WTC11 (cell line): ENCODE measurements at regions not wholly inside any gene's neighbourhood (a gene's known extent, or its start where the extent isn't known, plus 50 kb on each side); places are given as distances from the start of the nearest gene placed in this dataset.

Source experiments
- ATAC-seq: fragments of 200-7000 bp; cut with Tn5 transposase; 2 replicates; pipeline ENCODE4 v1.10.0; 2021; ENCODE audit warnings: mild to moderate bottlenecking, moderate library complexity
- CTCF ChIA-PET: fragments of 300-600 bp; sonication (Branson Sonifier 250); formaldehyde crosslinking; loops from one replicate; lab custom pipeline; 2021; ENCODE audit warnings: antibody characterized with exemption; lab: Charles Lee
- POLR2A ChIA-PET: fragments of 350-600 bp; sonication (Branson Sonifier 250); formaldehyde crosslinking; loops from one replicate; lab custom pipeline; 2021; ENCODE audit warnings: antibody characterized with exemption; lab: Charles Lee
- DNase-seq: peaks from one replicate; pipeline ENCODE4 v3.0.0; 2021; ENCODE audit warnings: low spot score
- H3K27ac Mint-ChIP-seq: 2 replicates; pipeline ENCODE4 v1.8.0; 2021; ENCODE audit warnings: mixed read lengths
- H3K27me3 Mint-ChIP-seq: 2 replicates; pipeline ENCODE4 v1.8.0; 2021; ENCODE audit warnings: low read depth, mild to moderate bottlenecking, moderate library complexity, mixed read lengths
- H3K36me3 Mint-ChIP-seq: 2 replicates; pipeline ENCODE4 v1.8.0; 2021; ENCODE audit warnings: mixed read lengths
- H3K4me1 Mint-ChIP-seq: 2 replicates; pipeline ENCODE4 v1.8.0; 2022; ENCODE audit warnings: mixed read lengths
- H3K4me3 Mint-ChIP-seq: 2 replicates; pipeline ENCODE4 v1.8.0; 2021; ENCODE audit warnings: mild to moderate bottlenecking, moderate library complexity, mixed read lengths
- H3K9me3 Mint-ChIP-seq: 2 replicates; pipeline ENCODE4 v1.8.0; 2021; ENCODE audit warnings: mixed read lengths
- ATF3 ChIP-seq: sonication (generic); formaldehyde crosslinking; conservative IDR thresholded peaks from 2 replicates; pipeline ENCODE4 v1.8.1; 2022; ENCODE audit warnings: mild to moderate bottlenecking, missing genetic modification reagents
- CREM ChIP-seq: sonication (generic); formaldehyde crosslinking; IDR thresholded peaks from 2 replicates; pipeline ENCODE4 v1.8.1; 2022; ENCODE audit warnings: mild to moderate bottlenecking, missing genetic modification reagents, moderate library complexity
- ESRRA ChIP-seq: sonication (generic); formaldehyde crosslinking; IDR thresholded peaks from 2 replicates; pipeline ENCODE4 v1.8.1; 2022; ENCODE audit warnings: mild to moderate bottlenecking, missing genetic modification reagents, borderline replicate concordance
- ETV6 ChIP-seq: sonication (generic); formaldehyde crosslinking; IDR thresholded peaks from 2 replicates; pipeline ENCODE4 v1.8.1; 2022; ENCODE audit warnings: mild to moderate bottlenecking, missing genetic modification reagents
- FOXK1 ChIP-seq: sonication (generic); formaldehyde crosslinking; IDR thresholded peaks from 2 replicates; pipeline ENCODE4 v1.8.0; 2022; ENCODE audit warnings: mild to moderate bottlenecking, moderate library complexity, missing genetic modification reagents
- GRHL2 ChIP-seq: fragments of 250-450 bp; sonication (Bioruptor Pico); IDR thresholded peaks from 2 replicates; pipeline ENCODE4 v1.8.0; 2022; ENCODE audit warnings: mild to moderate bottlenecking, moderate library complexity; ENCODE audit not compliant: insufficient replicate concordance, severe bottlenecking
- GTF2I ChIP-seq: fragments of 250-450 bp; sonication (Bioruptor Pico); conservative IDR thresholded peaks from 2 replicates; pipeline ENCODE4 v1.4.0; 2021; ENCODE audit warnings: mild to moderate bottlenecking
- NFE2L1 ChIP-seq: sonication (generic); formaldehyde crosslinking; IDR thresholded peaks from 2 replicates; pipeline ENCODE4 v1.8.1; 2023; ENCODE audit warnings: missing genetic modification reagents
- NR3C1 ChIP-seq: sonication (generic); formaldehyde crosslinking; conservative IDR thresholded peaks from 2 replicates; pipeline ENCODE4 v1.8.1; 2023; ENCODE audit warnings: low read depth, mild to moderate bottlenecking, missing genetic modification reagents
- RELA ChIP-seq: sonication (generic); formaldehyde crosslinking; IDR thresholded peaks from 2 replicates; pipeline ENCODE4 v1.8.1; 2022; ENCODE audit warnings: missing genetic modification reagents, mild to moderate bottlenecking, borderline replicate concordance
- RORB ChIP-seq: fragments of 250-450 bp; sonication (Bioruptor Pico); IDR thresholded peaks from 2 replicates; pipeline ENCODE4 v1.9.0; 2021; ENCODE audit warnings: mild to moderate bottlenecking
- SMAD3 ChIP-seq: sonication (generic); formaldehyde crosslinking; IDR thresholded peaks from 2 replicates; pipeline ENCODE4 v1.8.0; 2022; ENCODE audit warnings: missing genetic modification reagents, mild to moderate bottlenecking, borderline replicate concordance
- STAT6 ChIP-seq: sonication (generic); formaldehyde crosslinking; conservative IDR thresholded peaks from 2 replicates; pipeline ENCODE4 v1.8.1; 2023; ENCODE audit warnings: mild to moderate bottlenecking, low read depth, missing genetic modification reagents, moderate library complexity
- TP53 ChIP-seq: sonication (generic); formaldehyde crosslinking; IDR thresholded peaks from 2 replicates; pipeline ENCODE4 v1.8.1; 2023; ENCODE audit warnings: mild to moderate bottlenecking, missing genetic modification reagents
- USF2 ChIP-seq: sonication (generic); formaldehyde crosslinking; IDR thresholded peaks from 2 replicates; pipeline ENCODE4 v1.8.1; 2023; ENCODE audit warnings: mild to moderate bottlenecking, missing genetic modification reagents, moderate library complexity
- ZNF138 ChIP-seq: sonication (generic); formaldehyde crosslinking; conservative IDR thresholded peaks from 2 replicates; pipeline ENCODE4 v1.8.1; 2022; ENCODE audit warnings: mild to moderate bottlenecking, moderate library complexity, missing genetic modification reagents
- ZNF263 ChIP-seq: sonication (generic); formaldehyde crosslinking; IDR thresholded peaks from 2 replicates; pipeline ENCODE4 v1.8.1; 2022; ENCODE audit warnings: low read depth, mild to moderate bottlenecking, moderate library complexity, missing genetic modification reagents
- ZNF425 ChIP-seq: fragments of 250-450 bp; sonication (Bioruptor Pico); conservative IDR thresholded peaks from 2 replicates; pipeline ENCODE4 v1.9.0; 2021; ENCODE audit warnings: mild to moderate bottlenecking
- TF ChIP-seq, protein P1 (sequence below): sonication (generic); formaldehyde crosslinking; IDR thresholded peaks from 2 replicates; pipeline ENCODE4 v1.8.1; 2023; ENCODE audit warnings: mild to moderate bottlenecking, moderate library complexity, missing genetic modification reagents
- TF ChIP-seq, protein P2 (sequence below): sonication (generic); formaldehyde crosslinking; IDR thresholded peaks from 2 replicates; pipeline ENCODE4 v1.8.1; 2023; ENCODE audit warnings: mild to moderate bottlenecking, missing genetic modification reagents, borderline replicate concordance

GRCh38 chr5:174242573-174242972 is 197.1 kb downstream of the NSG2 start:
- Mint-ChIP-seq H3K4me3 (no peak overlapping the region), H3K27me3 (peaks cover 8% of the 10 kb centered on the region; the same call in 1 of the 2 replicates)
- CTCF ChIA-PET: no interaction called here

DNA sequence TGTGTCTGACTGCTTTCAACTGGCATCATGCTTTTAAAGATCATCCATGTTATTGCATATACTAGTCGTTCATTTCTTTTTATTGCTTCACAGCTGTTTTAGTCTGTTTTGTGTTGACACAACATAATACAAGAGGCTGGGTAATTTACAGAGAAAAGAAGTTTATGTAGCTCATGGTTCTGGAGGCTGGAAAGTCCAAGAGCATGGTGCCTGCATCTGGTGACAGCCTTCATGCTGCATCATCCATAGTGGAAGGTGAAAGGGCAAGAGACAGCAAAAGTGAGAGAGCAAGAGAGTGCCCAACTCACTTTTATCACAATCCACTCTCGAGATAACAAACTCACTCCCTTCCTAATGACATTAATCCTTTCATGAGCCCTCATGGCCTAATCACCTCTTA is 198.4 kb downstream of the NSG2 start:
- ATAC-seq (no peak), DNase-seq (no peak)
- POLR2A ChIA-PET: no interaction called here
- peaks cover 8% of the 10 kb centered on the region; the same call in 1 of the 2 replicates for H3K27me3 Mint-ChIP-seq
- TF ChIP-seq CREM (CRISPR knock-in tag): no peak
- TF ChIP-seq SMAD3: no peak
- TF ChIP-seq, protein P1, sequence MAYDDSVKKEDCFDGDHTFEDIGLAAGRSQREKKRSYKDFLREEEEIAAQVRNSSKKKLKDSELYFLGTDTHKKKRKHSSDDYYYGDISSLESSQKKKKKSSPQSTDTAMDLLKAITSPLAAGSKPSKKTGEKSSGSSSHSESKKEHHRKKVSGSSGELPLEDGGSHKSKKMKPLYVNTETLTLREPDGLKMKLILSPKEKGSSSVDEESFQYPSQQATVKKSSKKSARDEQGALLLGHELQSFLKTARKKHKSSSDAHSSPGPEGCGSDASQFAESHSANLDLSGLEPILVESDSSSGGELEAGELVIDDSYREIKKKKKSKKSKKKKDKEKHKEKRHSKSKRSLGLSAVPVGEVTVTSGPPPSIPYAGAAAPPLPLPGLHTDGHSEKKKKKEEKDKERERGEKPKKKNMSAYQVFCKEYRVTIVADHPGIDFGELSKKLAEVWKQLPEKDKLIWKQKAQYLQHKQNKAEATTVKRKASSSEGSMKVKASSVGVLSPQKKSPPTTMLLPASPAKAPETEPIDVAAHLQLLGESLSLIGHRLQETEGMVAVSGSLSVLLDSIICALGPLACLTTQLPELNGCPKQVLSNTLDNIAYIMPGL: no peak
- no peak for TF ChIP-seq ZNF425 (CRISPR knock-in tag)
- no peak for TF ChIP-seq ETV6 (CRISPR knock-in tag)
- no peak for TF ChIP-seq NR3C1 (CRISPR knock-in tag)
- no peak for TF ChIP-seq FOXK1 (CRISPR knock-in tag)
- TF ChIP-seq ATF3 (CRISPR knock-in tag): no peak
- no peak for TF ChIP-seq STAT6 (CRISPR knock-in tag)
- no peak for TF ChIP-seq NFE2L1
- no peak for TF ChIP-seq ZNF263 (CRISPR knock-in tag)
- TF ChIP-seq GTF2I (CRISPR knock-in tag): no peak
- no peak overlapping the region for H3K4me3 Mint-ChIP-seq
- no peaks in the 10 kb centered on the region for H3K4me1 Mint-ChIP-seq
- CTCF ChIA-PET: no interaction called here
- H3K27ac Mint-ChIP-seq: no peak overlapping the region
- H3K9me3 Mint-ChIP-seq: peaks cover 28% of the 10 kb centered on the region
- peaks cover 6% of the 10 kb centered on the region for H3K36me3 Mint-ChIP-seq

More at GRCh38 chr5:174242573-174242972, 197.1 kb downstream of the NSG2 start:
- POLR2A ChIA-PET: no interaction called here
- peaks cover 8% of the 10 kb centered on the region for H3K36me3 Mint-ChIP-seq
- DNase-seq: no peak
- no peak overlapping the region for H3K27ac Mint-ChIP-seq
- ATAC-seq: no peak
- no peaks in the 10 kb centered on the region for H3K4me1 Mint-ChIP-seq
- peaks cover 25% of the 10 kb centered on the region for H3K9me3 Mint-ChIP-seq
- no peak for TF ChIP-seq TP53
- no peak for TF ChIP-seq RELA (CRISPR knock-in tag)
- no peak for TF ChIP-seq ZNF138 (CRISPR knock-in tag)
- no peak for TF ChIP-seq RORB (CRISPR knock-in tag)

DNA sequence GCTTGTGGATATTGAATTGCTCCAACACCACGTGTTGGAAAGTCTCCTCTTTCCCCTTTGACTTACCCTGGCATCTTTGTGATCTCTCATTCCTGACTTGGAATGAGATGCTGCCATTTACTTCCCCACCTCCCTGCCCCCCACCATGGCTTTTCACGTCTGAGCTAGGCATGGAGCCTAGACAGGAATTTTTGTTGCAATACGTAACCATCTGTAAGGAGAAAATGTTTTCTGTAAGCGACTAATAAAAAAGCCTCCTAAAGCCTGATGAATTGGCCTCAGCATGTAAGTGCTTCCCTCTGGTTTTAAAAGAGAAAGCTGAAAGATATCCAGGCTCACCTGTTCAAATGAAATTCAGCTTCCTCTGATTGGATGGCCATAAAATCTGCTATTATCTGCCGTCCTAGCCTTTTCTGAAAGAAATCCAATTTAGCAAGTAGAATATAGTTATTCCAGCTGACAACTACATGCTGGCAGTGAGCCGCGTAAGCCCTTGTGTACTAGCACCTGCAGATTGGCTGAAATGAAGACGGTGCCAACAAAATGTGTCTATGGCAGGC is 200.1 kb downstream of the NSG2 start:
- ATAC-seq (no peak), DNase-seq (no peak)
- Mint-ChIP-seq H3K4me1 (no peaks in the 10 kb centered on the region), H3K4me3 (no peak overlapping the region), H3K27ac (no peak overlapping the region), H3K9me3 (peaks cover 16% of the 10 kb centered on the region), H3K36me3 (no peaks in the 10 kb centered on the region), H3K27me3 (peaks cover 5% of the 10 kb centered on the region; the same call in 1 of the 2 replicates)
- POLR2A ChIA-PET: no interaction called here
- CTCF ChIA-PET: no interaction called here
- TF ChIP-seq, protein P2, sequence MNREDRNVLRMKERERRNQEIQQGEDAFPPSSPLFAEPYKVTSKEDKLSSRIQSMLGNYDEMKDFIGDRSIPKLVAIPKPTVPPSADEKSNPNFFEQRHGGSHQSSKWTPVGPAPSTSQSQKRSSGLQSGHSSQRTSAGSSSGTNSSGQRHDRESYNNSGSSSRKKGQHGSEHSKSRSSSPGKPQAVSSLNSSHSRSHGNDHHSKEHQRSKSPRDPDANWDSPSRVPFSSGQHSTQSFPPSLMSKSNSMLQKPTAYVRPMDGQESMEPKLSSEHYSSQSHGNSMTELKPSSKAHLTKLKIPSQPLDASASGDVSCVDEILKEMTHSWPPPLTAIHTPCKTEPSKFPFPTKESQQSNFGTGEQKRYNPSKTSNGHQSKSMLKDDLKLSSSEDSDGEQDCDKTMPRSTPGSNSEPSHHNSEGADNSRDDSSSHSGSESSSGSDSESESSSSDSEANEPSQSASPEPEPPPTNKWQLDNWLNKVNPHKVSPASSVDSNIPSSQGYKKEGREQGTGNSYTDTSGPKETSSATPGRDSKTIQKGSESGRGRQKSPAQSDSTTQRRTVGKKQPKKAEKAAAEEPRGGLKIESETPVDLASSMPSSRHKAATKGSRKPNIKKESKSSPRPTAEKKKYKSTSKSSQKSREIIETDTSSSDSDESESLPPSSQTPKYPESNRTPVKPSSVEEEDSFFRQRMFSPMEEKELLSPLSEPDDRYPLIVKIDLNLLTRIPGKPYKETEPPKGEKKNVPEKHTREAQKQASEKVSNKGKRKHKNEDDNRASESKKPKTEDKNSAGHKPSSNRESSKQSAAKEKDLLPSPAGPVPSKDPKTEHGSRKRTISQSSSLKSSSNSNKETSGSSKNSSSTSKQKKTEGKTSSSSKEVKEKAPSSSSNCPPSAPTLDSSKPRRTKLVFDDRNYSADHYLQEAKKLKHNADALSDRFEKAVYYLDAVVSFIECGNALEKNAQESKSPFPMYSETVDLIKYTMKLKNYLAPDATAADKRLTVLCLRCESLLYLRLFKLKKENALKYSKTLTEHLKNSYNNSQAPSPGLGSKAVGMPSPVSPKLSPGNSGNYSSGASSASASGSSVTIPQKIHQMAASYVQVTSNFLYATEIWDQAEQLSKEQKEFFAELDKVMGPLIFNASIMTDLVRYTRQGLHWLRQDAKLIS (CRISPR knock-in tag): no peak
- no peak for TF ChIP-seq GRHL2
- TF ChIP-seq SMAD3: no peak
- no peak for TF ChIP-seq USF2 (CRISPR knock-in tag)
- TF ChIP-seq ESRRA (CRISPR knock-in tag): no peak
